HG03571 (cell line): ENCODE measurements at regions not wholly inside any gene's neighbourhood (a gene's known extent, or its start where the extent isn't known, plus 50 kb on each side); places are given as distances from the start of the nearest gene placed in this dataset.

ENCODE experiments used
- ATAC-seq: cut with Tn5 transposase; IDR thresholded peaks from one replicate; pipeline ENCODE4 v1.9.1; 2021; ENCODE audit not compliant: unreplicated experiment

DNA sequence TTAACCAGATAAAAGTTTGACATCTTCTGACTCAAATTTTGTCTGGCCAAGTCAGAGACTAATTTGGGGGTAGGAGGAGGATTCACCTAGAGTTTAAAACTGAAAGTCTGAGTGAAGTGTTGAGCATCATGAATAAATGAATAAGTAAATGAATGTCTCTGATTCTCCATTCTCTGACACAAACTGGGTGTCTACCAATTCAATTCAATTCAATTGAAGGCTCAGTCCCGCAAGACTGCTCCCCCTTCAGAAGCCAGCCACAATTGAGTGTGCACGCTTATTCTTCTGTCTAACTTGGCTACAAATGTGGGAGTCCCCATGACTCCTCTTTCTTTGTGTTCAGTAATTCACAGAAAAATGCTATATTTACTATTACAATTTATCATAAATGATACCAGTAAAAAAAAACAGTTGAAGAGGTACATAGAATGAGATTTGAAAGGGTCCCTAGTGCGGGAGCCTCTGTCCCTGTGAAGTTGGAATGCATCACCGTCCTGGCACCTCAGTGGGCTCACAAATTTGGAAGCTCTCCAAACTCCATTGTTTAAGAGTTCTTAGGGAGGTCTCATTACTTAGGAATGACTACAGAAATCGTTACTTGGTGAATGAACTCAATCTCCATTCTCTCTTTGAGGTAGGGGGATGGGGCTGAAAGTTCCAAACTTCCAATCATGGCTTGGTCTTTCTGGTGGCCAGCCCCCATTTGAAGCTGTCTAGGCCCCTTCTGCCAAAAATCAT lies 243.7 kb upstream of the PHYHIPL start:
- no peak for ATAC-seq

DNA sequence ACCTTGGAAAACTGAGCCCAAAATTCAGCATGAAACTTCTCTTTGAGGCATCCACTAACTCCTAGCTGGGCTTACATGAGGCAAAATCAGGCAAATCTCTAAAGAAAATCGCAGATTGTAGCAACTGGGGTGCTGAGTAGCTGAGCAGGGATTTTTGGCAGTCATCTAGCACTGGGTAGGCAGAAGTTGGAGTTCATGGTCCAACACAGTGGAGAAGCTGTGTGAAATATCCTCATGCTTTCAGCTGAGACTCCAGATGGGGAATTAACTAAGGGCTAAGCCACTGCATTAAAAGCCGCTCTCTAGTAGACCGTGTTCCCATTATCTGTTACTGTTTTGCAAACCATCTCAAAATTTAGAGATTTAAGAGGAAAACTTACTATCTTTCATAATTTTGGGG lies 240.1 kb upstream of the PHYHIPL start:
- no peak for ATAC-seq

DNA sequence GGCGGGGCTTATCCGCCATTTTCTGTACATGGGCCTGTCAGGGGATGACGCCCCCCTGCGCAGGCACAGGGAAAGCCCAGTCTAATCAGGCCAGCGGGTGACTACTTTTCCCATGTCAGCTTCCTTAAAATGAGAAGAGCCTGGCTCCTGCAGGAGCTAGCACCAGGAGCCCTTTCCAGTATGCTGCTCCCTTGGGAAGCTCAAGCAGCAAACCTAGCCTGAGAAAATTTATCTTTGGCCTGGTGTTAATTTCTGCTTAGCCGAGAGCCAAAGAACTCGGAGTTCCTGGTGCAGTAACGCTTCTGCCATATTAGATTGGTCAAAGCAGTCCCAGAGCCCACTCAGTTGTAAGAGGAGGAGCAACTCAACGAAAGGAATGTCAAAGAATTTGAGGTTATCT lies 239.0 kb upstream of the PHYHIPL start:
- ATAC-seq, result no peak

- ATAC-seq, result no peak
Measured at GRCh38 chr10:58942724-58943123, 233.7 kb upstream of the PHYHIPL start.

DNA sequence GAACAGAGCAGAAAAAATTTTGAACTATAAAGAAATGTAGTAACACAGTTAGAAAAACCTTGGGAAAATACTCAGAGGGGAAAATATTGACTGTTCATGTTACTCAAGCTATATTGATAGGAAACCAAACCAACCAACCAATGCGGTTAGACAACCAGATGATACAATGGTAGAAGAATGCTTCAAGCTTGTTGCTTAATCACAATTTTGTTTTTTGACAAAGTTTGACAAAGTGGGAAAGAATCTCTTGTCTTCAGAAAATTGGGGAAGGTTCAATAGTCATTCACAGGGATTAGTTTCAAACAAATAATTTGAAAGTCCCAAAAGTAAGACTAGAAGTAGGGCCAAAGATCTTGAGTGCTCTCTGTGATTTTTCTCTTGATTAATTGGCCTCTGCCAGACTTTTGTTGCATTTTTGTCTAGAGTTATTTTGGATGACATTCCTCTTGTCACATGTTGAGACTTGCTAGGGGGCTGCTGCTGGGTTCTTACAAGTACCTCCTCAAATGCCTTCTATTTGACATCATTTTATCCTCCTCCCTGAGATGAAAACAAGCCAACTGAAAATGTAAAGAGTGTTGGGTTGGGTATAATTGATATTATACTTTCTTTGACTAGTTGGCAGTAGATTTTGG lies 233.1 kb upstream of the PHYHIPL start:
- ATAC-seq, result no peak

- no peak for ATAC-seq
Measured at GRCh38 chr10:58943960-58944359, 232.5 kb upstream of the PHYHIPL start.

GRCh38 chr10:58948303-58948702 lies 228.1 kb upstream of the PHYHIPL start:
- no peak for ATAC-seq

DNA sequence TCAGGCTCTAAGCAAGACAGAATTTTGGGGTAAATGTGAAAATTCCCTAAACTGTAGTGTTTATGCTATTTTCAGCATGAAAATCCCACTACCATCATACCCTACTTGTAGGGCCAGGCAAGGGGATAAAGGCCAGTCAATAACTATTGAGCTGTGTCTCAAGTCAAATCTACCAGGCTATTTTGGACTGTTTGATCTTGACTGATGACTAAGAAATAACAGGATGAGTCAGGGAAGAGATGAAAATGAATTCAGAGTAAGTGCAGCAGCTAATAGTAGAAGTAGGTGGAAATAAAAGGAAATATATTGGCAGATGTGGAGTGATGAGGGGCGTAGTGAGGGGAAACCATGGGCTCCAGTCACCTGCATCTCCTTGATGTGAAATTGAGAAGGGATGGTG lies 225.8 kb upstream of the PHYHIPL start:
- no peak for ATAC-seq

DNA sequence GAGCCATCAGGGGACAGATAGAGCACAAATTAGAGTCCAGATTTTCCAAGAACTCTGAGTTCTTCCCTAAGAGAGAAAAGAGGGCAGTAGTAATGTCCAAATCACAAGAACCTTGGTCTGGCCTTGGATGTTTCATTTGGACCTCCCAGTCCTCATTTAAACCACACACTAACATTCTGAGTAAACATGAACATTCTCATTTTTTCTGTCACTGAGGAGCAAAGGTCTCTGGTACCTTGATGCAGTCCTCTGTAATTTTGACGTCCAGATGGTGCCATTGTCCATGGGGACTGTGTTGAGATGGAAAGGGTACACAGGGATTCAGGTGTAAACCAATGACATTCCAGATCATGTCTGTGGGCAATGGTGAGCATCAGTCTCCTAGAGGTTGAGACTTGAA lies 225.4 kb upstream of the PHYHIPL start:
- no peak for ATAC-seq

DNA sequence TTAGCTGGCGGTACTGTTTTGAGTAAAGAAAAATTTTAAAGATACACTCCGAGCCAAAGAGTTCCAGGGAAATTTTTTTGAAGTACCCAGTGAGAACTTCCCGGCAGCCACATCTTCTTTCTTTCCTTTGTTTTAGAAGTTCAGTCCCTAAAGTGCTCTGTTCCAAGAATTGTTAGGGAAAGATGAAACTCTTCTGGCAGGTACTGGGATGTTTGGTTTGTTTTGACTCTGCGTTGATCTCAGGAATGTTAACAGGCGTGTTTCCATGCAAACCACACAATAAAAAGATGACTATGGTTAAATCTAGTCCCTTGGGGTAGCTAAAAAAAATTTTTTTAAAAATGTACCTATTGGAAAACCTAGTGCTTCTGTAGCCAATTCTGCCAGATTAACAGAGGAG lies 224.7 kb upstream of the PHYHIPL start:
- no peak for ATAC-seq

GRCh38 chr10:58952162-58952601 lies 224.3 kb upstream of the PHYHIPL start:
- no peak for ATAC-seq

GRCh38 chr10:58952747-58953466 lies 223.5 kb upstream of the PHYHIPL start:
- ATAC-seq, result peak; percentile 62

DNA sequence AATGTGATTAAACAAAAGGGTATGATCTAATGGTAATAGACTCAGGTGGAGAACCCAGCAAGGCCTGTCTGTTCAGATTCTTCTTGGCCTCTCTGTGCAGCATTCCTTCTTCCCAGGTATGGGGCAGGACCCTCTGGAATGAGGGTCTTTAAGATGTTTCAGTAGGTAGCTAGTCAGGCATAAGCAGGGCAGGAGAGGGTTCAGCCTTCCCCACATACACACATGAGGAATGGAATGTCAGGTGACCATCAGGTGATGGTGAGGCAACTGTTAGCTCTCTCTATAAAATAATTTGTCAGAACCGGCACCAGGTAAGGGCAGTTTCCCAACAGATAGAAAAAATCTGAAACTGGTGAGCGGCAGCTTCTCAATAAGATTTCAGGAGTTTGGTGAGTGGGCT lies 222.3 kb upstream of the PHYHIPL start:
- no peak for ATAC-seq

DNA sequence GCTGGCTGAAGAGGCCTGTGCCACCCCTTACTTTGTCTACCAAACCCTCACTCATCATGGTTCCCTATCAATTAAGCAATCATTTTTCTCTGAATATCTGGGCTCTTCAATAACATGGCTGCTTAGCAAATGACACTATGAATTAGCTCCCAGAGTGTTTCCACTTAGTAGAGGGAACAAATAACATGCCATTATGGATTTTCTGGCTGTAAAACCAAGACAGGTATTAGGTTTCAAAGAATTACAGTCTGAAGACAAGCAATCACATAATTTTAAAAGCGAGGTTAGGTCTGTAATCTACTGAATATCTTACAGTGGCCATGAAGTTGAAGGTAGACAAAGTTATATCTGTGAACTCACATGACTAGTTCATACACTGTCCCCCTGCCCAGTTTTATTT lies 220.8 kb upstream of the PHYHIPL start:
- no peak for ATAC-seq

DNA sequence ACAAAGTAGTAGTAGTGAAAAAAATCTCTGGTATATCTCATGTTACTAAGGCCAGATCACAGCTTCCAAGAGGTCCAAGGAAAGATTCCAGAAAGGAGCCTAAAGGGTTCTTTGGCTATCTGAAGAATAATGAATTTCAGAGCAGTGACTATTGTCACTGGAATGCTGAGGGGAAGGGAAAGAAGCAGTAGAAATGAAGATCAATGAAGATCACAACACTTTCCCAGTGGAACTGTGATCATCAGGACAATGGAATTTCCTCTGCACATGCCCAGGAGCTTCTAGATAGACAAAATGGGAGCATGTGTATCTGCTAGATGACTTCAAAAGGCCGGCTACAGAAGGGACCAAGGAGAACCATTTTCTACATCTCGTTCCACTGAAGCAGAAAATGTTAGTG lies 219.5 kb upstream of the PHYHIPL start:
- ATAC-seq, result no peak

GRCh38 chr10:58957517-58957916 lies 218.9 kb upstream of the PHYHIPL start:
- ATAC-seq, result no peak

DNA sequence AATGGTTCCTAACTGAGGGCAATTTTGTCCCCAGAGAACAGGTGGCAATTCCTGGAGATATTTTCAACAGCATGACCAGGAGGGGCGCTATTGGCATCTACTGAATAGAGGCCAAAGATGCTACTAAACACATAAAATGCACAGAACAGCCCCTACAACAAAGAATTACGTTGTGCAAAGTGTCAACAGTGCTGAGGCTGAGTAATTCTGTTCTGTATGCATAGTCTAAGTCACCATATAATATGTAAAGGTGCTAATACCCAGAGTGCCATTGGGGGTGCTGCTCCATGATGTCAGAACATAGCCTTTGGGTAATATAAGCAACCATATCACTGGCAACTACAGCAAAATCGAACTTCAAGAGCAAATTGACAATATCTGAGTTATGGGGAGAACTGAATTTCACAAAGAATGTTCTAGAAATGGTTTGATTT lies 213.3 kb upstream of the PHYHIPL start:
- no peak for ATAC-seq

GRCh38 chr10:58963723-58964124 lies 212.7 kb upstream of the PHYHIPL start:
- no peak for ATAC-seq

- ATAC-seq, result no peak
Measured at GRCh38 chr10:58965855-58966254, 210.6 kb upstream of the PHYHIPL start.

- ATAC-seq, result no peak
Measured at GRCh38 chr10:58967551-58968388, 208.7 kb upstream of the PHYHIPL start.

GRCh38 chr10:58968389-58968755 lies 208.1 kb upstream of the PHYHIPL start:
- no peak for ATAC-seq
